Upper lobe of right lung (tissue), 1 donor: ENCODE measurements at regions not wholly inside any gene's neighbourhood (a gene's known extent, or its start where the extent isn't known, plus 50 kb on each side); places are given as distances from the start of the nearest gene placed in this dataset.

ENCODE experiments used
- ATAC-seq: fragments of 200-7000 bp; cut with Tn5 transposase; one replicate; pipeline ENCODE4 v1.9.1; 2020; ENCODE audit warnings: mild to moderate bottlenecking, moderate library complexity
- DNase-seq: peaks from one replicate; pipeline ENCODE4 v3.0.0-alpha.2; 2020
- H3K27ac ChIP-seq: fragments of 200-600 bp; one replicate; pipeline ENCODE4 v1.8.0; 2022
- H3K27me3 ChIP-seq: fragments of 200-600 bp; one replicate; pipeline ENCODE4 v1.8.0; 2022; ENCODE audit warnings: mild to moderate bottlenecking
- H3K36me3 ChIP-seq: fragments of 200-600 bp; one replicate; pipeline ENCODE4 v1.8.0; 2022
- H3K4me1 ChIP-seq: fragments of 200-600 bp; one replicate; pipeline ENCODE4 v1.8.0; 2022
- H3K4me3 ChIP-seq: fragments of 200-600 bp; one replicate; pipeline ENCODE4 v1.8.0; 2022; ENCODE audit warnings: mild to moderate bottlenecking
- H3K9me3 ChIP-seq: fragments of 200-600 bp; one replicate; pipeline ENCODE4 v1.8.0; 2022
- intact Hi-C: fragments of 100-400 bp; cut with DNase I; formaldehyde crosslinking; loops from one replicate; pipeline ENCODE4 v1.11.0; 2022
- TF ChIP-seq, protein P1 (sequence below): fragments of 200-600 bp; IDR thresholded peaks from one replicate; pipeline ENCODE4 v1.8.0; 2022; ENCODE audit warnings: antibody characterized with exemption
- donor health status: DM: no; HTN: yes; CAD: no; lungs with severe emphysema.

DNA sequence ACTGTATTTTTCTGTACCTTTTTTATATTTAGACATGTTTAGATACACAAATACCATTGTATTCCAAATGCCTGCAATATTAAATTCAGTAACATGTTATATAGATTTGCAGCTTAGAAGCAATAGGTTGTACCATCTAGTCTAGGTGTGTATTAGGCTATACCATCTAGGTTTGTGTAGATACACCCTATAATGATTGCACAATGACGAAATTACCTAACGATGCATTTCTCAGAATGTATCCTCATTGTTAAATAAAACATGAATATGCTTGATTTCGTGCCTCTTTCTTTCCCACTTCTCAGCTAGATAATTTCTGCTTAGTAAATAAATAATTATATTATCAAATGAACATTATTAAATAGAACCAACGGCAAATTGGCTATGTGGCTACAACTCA is 653.0 kb downstream of the EPM2A start:
- ATAC-seq: no peak
- intact Hi-C loops: no loop called here
- TF ChIP-seq, protein P1, sequence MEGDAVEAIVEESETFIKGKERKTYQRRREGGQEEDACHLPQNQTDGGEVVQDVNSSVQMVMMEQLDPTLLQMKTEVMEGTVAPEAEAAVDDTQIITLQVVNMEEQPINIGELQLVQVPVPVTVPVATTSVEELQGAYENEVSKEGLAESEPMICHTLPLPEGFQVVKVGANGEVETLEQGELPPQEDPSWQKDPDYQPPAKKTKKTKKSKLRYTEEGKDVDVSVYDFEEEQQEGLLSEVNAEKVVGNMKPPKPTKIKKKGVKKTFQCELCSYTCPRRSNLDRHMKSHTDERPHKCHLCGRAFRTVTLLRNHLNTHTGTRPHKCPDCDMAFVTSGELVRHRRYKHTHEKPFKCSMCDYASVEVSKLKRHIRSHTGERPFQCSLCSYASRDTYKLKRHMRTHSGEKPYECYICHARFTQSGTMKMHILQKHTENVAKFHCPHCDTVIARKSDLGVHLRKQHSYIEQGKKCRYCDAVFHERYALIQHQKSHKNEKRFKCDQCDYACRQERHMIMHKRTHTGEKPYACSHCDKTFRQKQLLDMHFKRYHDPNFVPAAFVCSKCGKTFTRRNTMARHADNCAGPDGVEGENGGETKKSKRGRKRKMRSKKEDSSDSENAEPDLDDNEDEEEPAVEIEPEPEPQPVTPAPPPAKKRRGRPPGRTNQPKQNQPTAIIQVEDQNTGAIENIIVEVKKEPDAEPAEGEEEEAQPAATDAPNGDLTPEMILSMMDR: no peak

DNA sequence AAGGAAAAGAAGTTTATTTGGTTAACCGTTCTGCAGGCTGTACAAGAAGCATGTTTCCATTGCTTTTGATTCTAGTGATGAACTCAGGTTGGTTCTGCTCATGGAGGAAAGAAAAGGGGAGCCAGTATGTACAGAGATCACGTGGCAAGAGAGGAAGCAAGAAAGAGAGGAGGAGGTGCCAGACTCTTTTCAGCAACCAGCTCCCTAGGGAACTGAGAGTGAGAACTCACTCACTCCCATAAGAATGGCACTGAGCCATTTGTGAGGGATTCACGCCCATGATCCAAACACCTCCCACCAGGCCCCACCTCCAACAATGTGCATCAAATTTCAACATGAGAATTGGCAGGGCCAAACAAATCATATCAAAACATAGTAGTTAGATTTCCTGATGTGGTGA is 649.1 kb downstream of the EPM2A start:
- no peak for DNase-seq
- Histone ChIP-seq H3K4me3 (no peak overlapping the region), H3K27ac (no peak overlapping the region), H3K36me3 (no peaks in the 10 kb centered on the region), H3K9me3 (no peaks in the 10 kb centered on the region), H3K4me1 (no peaks in the 10 kb centered on the region), H3K27me3 (no peaks in the 10 kb centered on the region)
- ATAC-seq: no peak
- TF ChIP-seq, protein P1: no peak
- intact Hi-C loops: no loop called here

More for the DNA sequence above, 653.0 kb downstream of the EPM2A start:
- Histone ChIP-seq H3K9me3 (no peaks in the 10 kb centered on the region), H3K36me3 (no peaks in the 10 kb centered on the region), H3K4me1 (no peaks in the 10 kb centered on the region), H3K27ac (no peak overlapping the region), H3K4me3 (no peak overlapping the region), H3K27me3 (no peaks in the 10 kb centered on the region)
- no peak for DNase-seq

DNA sequence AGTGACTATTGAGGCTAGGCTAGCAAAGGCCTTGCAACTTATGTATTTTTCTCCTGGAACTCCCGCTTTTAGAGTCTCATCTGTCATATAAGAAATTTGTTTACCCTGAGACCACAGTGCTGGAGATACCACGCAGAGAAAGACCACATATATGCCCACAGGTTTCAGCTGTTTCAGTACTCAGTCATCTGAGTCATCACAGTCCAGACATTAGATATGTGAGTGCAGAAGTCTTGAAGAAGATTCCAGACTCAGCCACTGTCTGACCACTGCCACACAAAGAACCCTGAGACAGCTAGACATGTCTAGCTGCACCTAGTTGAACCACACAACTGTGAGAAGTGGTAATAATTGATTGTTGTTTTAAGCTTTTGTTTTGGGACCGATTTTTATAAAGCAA is 648.3 kb downstream of the EPM2A start:
- Histone ChIP-seq H3K36me3 (no peaks in the 10 kb centered on the region), H3K4me1 (no peaks in the 10 kb centered on the region), H3K27ac (no peak overlapping the region), H3K9me3 (no peaks in the 10 kb centered on the region), H3K4me3 (no peak overlapping the region), H3K27me3 (no peaks in the 10 kb centered on the region)
- ATAC-seq (no peak), DNase-seq (no peak)
- TF ChIP-seq, protein P1: no peak
- intact Hi-C loops: no loop called here

DNA sequence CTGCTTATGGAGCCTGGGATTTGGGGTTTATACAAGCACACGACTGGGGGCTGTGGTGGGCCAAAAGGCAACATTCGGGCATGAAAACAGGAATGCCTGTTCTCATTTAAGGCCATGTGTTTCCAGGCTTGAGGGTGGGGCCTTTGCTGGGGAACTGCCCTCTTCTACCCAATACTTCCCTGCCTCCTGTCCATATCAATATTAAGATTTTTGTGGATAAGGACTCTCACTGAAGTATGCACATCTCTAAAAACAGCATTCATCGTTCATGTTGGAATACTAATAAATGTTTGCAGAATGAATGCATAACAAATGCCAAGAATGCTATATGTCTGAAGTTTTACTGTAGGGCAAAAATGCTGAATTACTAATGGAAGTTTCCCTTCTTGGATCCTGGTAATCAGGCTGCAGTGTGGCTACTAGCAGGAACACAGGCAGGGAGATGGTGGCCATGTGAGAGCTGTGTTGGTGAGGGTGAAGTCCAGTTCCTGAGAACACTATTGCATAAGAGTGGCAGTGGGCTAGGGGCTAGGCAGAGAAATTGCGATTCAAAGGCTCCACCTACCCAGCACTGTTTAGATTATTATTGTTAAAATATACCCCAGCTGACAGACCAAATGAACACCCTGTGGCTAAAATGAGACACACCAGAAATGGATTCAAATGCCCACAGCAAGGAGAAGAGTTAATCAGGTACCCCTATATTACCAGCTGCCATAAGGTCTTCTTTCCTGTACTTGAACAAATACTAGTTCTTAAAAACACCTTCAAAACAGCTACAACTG is 644.3 kb downstream of the EPM2A start:
- intact Hi-C loops: no loop called here
- TF ChIP-seq, protein P1: no peak
- no peak for DNase-seq
- no peak for ATAC-seq
- Histone ChIP-seq H3K36me3 (no peaks in the 10 kb centered on the region), H3K4me1 (no peaks in the 10 kb centered on the region), H3K4me3 (no peak overlapping the region), H3K27me3 (no peaks in the 10 kb centered on the region), H3K9me3 (no peaks in the 10 kb centered on the region), H3K27ac (no peak overlapping the region)

DNA sequence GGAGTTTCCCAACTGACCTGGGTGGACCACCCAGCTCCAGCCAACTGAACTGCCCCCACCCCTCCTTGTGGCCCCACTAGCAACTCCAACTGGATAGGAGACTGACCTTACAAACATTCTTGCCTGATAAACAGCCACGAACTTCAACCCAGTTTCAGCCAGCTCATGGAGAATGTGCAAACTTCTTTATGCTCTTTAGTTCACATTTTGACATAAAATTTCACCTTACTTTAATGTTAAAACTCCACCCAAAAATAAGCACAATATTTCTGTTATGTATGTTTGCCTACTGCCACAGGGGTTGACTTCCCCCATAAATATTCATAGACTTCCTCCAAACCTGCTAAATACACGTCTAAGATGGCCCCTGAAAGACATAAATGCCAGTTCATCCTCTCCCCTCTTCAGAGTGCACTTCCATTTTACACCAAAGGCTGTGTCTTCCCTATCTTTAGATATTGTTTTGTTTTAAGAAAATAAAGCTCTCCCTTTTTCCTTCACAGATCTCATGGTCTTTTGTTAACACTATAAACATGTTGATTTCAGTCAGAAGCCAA is 643.7 kb downstream of the EPM2A start:
- Histone ChIP-seq H3K36me3 (no peaks in the 10 kb centered on the region), H3K27ac (no peak overlapping the region), H3K9me3 (no peaks in the 10 kb centered on the region), H3K27me3 (no peaks in the 10 kb centered on the region), H3K4me1 (no peaks in the 10 kb centered on the region), H3K4me3 (no peak overlapping the region)
- no peak for DNase-seq
- intact Hi-C loops: no loop called here
- no peak for ATAC-seq
- TF ChIP-seq, protein P1: no peak
